ENCODE measurements at regions not wholly inside any gene's neighbourhood (a gene's known extent, or its start where the extent isn't known, plus 50 kb on each side); places are given as distances from the start of the nearest gene placed in this dataset.

DNA sequence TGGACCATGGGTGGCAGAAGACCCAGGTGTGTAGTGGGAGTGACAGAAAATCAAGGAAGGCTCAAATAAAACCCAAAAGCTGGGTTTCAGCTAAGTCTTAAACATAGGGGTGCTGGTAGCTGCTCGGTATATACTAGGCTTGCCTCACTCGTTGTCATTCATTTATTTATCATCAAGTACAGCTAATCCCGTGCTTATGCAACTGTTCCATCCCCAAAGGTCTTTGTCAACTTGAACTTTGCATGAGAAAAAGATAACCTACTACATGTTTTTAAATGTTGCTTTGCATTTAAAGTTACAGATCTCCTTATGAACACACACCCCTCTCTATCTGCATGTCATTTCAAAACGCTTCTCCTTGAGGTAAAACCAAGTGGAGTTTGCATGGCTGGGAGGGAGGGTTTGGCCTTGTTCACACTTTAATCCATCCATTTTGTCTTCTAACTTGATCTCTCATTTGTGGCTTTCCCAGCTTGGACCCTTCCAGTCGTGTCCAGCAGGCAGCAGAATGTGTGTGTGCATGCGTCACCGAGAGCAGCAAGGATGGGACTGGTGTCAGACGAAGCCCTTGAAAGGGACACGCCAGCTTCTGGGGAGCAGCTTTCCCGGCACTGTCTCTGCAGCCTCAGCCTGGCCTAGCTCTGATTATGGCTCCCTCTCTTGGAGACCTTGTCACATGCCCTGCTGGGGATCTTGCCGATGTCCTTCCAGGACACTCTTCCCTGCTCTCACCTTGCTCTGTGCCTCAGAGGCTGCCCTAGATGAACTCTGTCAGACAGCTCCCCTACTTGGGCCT, 133.5 kb downstream of the GADD45G start:
- ChIA-PET CTCF (interaction anchor here (2.7 kb wide), 1 partner anchor 135 kb away, joined by 19 read pairs; no protein-coding TSS in a partner anchor), POLR2A (interaction anchor here (0.9 kb wide), 1 partner anchor 135 kb away, joined by 4 read pairs; no protein-coding TSS in a partner anchor)
- TF ChIP-seq ZNF146 (tag by site-specific recombination; IDR thresholded peaks at IDR 0.05) (no peak), ZNF174 (tag by site-specific recombination; IDR thresholded peaks at IDR 0.05) (no peak), ZNF2 (tag by site-specific recombination; IDR thresholded peaks at IDR 0.05) (no peak), YY1 (tag by site-specific recombination; IDR thresholded peaks at IDR 0.05) (no peak), RBAK (tag by site-specific recombination; IDR thresholded peaks at IDR 0.05) (no peak), ZNF341 (tag by site-specific recombination; IDR thresholded peaks at IDR 0.05; ENCODE audit: low read depth) (no peak), ZNF510 (tag by site-specific recombination; IDR thresholded peaks at IDR 0.05; ENCODE audit: insufficient replicate concordance) (no peak), ZNF621 (tag by site-specific recombination; IDR thresholded peaks at IDR 0.05) (no peak), ZNF10 (tag by site-specific recombination; IDR thresholded peaks at IDR 0.05) (no peak), ZNF132 (tag by site-specific recombination; IDR thresholded peaks at IDR 0.05; ENCODE audit: borderline replicate concordance) (no peak), ZNF514 (tag by site-specific recombination; IDR thresholded peaks at IDR 0.05) (no peak), ZNF175 (tag by site-specific recombination; IDR thresholded peaks at IDR 0.05) (no peak), ZNF777 (tag by site-specific recombination; IDR thresholded peaks at IDR 0.05; ENCODE audit: borderline replicate concordance) (no peak), ZNF354C (tag by site-specific recombination; IDR thresholded peaks at IDR 0.05; ENCODE audit: borderline replicate concordance, low read depth) (no peak), MZF1 (tag by site-specific recombination; IDR thresholded peaks at IDR 0.05; ENCODE audit: borderline replicate concordance) (no peak), ZNF416 (tag by site-specific recombination; IDR thresholded peaks at IDR 0.05) (no peak), GLIS2 (tag by site-specific recombination; IDR thresholded peaks at IDR 0.05) (no peak)
- TF ChIP-seq, protein P1, sequence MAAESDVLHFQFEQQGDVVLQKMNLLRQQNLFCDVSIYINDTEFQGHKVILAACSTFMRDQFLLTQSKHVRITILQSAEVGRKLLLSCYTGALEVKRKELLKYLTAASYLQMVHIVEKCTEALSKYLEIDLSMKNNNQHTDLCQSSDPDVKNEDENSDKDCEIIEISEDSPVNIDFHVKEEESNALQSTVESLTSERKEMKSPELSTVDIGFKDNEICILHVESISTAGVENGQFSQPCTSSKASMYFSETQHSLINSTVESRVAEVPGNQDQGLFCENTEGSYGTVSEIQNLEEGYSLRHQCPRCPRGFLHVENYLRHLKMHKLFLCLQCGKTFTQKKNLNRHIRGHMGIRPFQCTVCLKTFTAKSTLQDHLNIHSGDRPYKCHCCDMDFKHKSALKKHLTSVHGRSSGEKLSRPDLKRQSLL (tag by site-specific recombination; IDR thresholded peaks at IDR 0.05), result no peak
- TF ChIP-seq, protein P2, sequence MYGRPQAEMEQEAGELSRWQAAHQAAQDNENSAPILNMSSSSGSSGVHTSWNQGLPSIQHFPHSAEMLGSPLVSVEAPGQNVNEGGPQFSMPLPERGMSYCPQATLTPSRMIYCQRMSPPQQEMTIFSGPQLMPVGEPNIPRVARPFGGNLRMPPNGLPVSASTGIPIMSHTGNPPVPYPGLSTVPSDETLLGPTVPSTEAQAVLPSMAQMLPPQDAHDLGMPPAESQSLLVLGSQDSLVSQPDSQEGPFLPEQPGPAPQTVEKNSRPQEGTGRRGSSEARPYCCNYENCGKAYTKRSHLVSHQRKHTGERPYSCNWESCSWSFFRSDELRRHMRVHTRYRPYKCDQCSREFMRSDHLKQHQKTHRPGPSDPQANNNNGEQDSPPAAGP (tag by site-specific recombination; IDR thresholded peaks at IDR 0.05), result no peak
- TF ChIP-seq, protein P3, sequence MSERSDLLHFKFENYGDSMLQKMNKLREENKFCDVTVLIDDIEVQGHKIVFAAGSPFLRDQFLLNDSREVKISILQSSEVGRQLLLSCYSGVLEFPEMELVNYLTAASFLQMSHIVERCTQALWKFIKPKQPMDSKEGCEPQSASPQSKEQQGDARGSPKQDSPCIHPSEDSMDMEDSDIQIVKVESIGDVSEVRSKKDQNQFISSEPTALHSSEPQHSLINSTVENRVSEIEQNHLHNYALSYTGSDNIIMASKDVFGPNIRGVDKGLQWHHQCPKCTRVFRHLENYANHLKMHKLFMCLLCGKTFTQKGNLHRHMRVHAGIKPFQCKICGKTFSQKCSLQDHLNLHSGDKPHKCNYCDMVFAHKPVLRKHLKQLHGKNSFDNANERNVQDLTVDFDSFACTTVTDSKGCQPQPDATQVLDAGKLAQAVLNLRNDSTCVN (tag by site-specific recombination; optimal IDR thresholded peaks at IDR 0.05), result no peak
- Histone ChIP-seq H3K27ac (ENCODE audit: extremely low read depth, low read depth, low read length) (no peak overlapping the region), H3K4me3 (ENCODE audit: low read depth, low read length) (no peak overlapping the region), H3K4me1 (ENCODE audit: control insufficient read depth, insufficient read depth, low read length) (no peaks in the 10 kb centered on the region), H3K9me3 (ENCODE audit: control insufficient read depth, insufficient read depth, low read depth, low read length) (no peaks in the 10 kb centered on the region), H3K36me3 (ENCODE audit: control insufficient read depth in 2 of 2, insufficient read depth in 1 of 2, low read length in 2 of 2) (no peaks in the 10 kb centered on the region)

DNA sequence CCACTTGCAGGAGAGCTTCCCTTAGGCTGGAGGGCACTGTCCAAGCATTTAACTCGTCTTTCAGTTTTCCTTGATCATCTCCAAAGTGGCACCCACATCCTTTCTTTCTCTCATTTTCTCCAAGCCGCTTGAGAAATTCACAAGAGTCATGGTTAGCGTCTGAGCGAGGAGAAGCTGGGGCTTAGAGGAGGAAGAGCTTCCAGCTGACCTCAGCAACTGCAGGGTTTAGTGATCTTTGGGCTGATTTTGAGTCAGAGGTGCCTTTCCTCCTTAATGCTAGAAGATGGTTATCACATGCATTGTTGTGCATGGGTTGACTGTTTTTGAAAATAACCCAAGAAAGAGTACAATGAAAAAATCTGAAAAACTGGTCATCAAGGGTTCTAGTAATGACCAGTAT, 134.7 kb downstream of the GADD45G start:
- POLR2A ChIA-PET, result interaction anchor here (0.9 kb wide), 1 partner anchor 137 kb away, joined by 4 read pairs; no protein-coding TSS in a partner anchor
- H3K4me1 ChIP-seq (ENCODE audit: control insufficient read depth, insufficient read depth, low read length), result no peaks in the 10 kb centered on the region

More for the DNA sequence above, 134.7 kb downstream of the GADD45G start:
- no peaks in the 10 kb centered on the region for H3K36me3 ChIP-seq (ENCODE audit: control insufficient read depth in 2 of 2, insufficient read depth in 1 of 2, low read length in 2 of 2)
- no peaks in the 10 kb centered on the region for H3K9me3 ChIP-seq (ENCODE audit: control insufficient read depth, insufficient read depth, low read depth, low read length)
- CTCF ChIA-PET, result interaction anchor here (1.3 to 2.7 kb wide), 2 partner anchors 10 to 136 kb away, joined by 6 to 19 read pairs; no protein-coding TSS in a partner anchor
- H3K27ac ChIP-seq (ENCODE audit: extremely low read depth, low read depth, low read length), result no peak overlapping the region
- TF ChIP-seq BCL11B (tag by site-specific recombination; IDR thresholded peaks at IDR 0.05; ENCODE audit: low read depth) (no peak), GFI1B (tag by site-specific recombination; IDR thresholded peaks at IDR 0.05) (no peak), SP3 (tag by site-specific recombination; IDR thresholded peaks at IDR 0.05) (no peak), GLIS1 (tag by site-specific recombination; IDR thresholded peaks at IDR 0.05) (no peak)
- TF ChIP-seq, protein P4, sequence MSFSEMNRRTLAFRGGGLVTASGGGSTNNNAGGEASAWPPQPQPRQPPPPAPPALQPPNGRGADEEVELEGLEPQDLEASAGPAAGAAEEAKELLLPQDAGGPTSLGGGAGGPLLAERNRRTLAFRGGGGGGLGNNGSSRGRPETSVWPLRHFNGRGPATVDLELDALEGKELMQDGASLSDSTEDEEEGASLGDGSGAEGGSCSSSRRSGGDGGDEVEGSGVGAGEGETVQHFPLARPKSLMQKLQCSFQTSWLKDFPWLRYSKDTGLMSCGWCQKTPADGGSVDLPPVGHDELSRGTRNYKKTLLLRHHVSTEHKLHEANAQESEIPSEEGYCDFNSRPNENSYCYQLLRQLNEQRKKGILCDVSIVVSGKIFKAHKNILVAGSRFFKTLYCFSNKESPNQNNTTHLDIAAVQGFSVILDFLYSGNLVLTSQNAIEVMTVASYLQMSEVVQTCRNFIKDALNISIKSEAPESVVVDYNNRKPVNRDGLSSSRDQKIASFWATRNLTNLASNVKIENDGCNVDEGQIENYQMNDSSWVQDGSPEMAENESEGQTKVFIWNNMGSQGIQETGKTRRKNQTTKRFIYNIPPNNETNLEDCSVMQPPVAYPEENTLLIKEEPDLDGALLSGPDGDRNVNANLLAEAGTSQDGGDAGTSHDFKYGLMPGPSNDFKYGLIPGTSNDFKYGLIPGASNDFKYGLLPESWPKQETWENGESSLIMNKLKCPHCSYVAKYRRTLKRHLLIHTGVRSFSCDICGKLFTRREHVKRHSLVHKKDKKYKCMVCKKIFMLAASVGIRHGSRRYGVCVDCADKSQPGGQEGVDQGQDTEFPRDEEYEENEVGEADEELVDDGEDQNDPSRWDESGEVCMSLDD (tag by site-specific recombination; IDR thresholded peaks at IDR 0.05), result no peak
- no peak overlapping the region for H3K4me3 ChIP-seq (ENCODE audit: low read depth, low read length)
